HAP-1 (cell line): ENCODE measurements at regions not wholly inside any gene's neighbourhood (a gene's known extent, or its start where the extent isn't known, plus 50 kb on each side); places are given as distances from the start of the nearest gene placed in this dataset.

ENCODE experiments used
- DNase-seq, 2 experiments: peaks; one replicate each; pipeline ENCODE4 v3.0.0-alpha.2; 2016 to 2020; ENCODE audit warnings: low spot score in 2 of 2
- H3K27me3 ChIP-seq: fragments of 250-450 bp; sonication (Bioruptor Pico); 2 replicates; pipeline ENCODE4 v1.5.1; 2020; ENCODE audit warnings: low read depth, mild to moderate bottlenecking, moderate library complexity
- H3K36me3 ChIP-seq: fragments of 250-450 bp; sonication (Bioruptor Pico); replicated peaks from 2 replicates; pipeline ENCODE4 v1.5.1; 2020; ENCODE audit warnings: mild to moderate bottlenecking
- H3K4me1 ChIP-seq: fragments of 250-450 bp; sonication (Bioruptor Pico); 2 replicates; pipeline ENCODE4 v1.5.1; 2020; ENCODE audit warnings: mild to moderate bottlenecking
- H3K4me3 ChIP-seq: fragments of 250-450 bp; sonication (Bioruptor Pico); 2 replicates; pipeline ENCODE4 v1.5.1; 2020; ENCODE audit warnings: mild to moderate bottlenecking, moderate library complexity
- H3K9me3 ChIP-seq: fragments of 250-450 bp; sonication (Bioruptor Pico); 2 replicates; pipeline ENCODE4 v1.5.1; 2020; ENCODE audit warnings: mild to moderate bottlenecking, moderate library complexity
- in situ Hi-C: fragments of 300-500 bp; cut with MboI; formaldehyde crosslinking; loops from 3 replicates; pipeline ENCODE4 v1.14.3; 2020; ENCODE audit warnings: low sequenced_read_pairs, inconsistent platforms, mixed read lengths

DNA sequence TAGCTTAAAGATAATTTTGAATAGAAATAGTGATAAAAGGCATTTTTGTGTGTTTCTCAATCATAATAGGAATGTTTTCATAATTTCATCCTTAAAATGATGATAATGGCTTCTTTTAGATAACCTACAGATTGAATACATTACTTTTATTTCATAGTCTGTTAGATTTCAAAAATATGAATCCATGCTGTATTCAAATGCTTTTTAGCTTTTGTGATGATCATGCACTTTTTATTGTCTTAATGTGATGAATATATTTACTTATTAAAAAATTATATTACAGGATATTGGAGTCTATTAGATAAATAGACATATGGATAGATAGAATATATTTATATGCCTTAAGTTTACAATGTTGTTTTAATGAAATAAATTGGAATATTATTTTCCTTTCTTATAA lies 886.8 kb upstream of the NOVA1 start:
- Histone ChIP-seq H3K4me3 (no peak overlapping the region), H3K9me3 (0 out of 2 replicates have a peak, but pooled peaks cover 2% of the 10 kb centered on the region), H3K27me3 (no peaks in the 10 kb centered on the region), H3K36me3 (no peaks in the 10 kb centered on the region), H3K4me1 (no peaks in the 10 kb centered on the region)
- no peak for DNase-seq
- in situ Hi-C loops, result no loop called here

- Histone ChIP-seq H3K36me3 (no peaks in the 10 kb centered on the region), H3K4me1 (no peaks in the 10 kb centered on the region), H3K9me3 (0 out of 2 replicates have a peak, but pooled peaks cover 2% of the 10 kb centered on the region), H3K4me3 (no peak overlapping the region), H3K27me3 (no peaks in the 10 kb centered on the region)
- in situ Hi-C loops, result no loop called here
- no peak for DNase-seq
Measured at GRCh38 chr14:27485193-27485592, 887.4 kb upstream of the NOVA1 start.

- Histone ChIP-seq H3K4me1 (no peaks in the 10 kb centered on the region), H3K27me3 (no peaks in the 10 kb centered on the region), H3K4me3 (no peak overlapping the region), H3K36me3 (no peaks in the 10 kb centered on the region), H3K9me3 (no peaks in the 10 kb centered on the region)
- in situ Hi-C loops, result no loop called here
- DNase-seq, result no peak
Measured at GRCh38 chr14:27506272-27506671, 908.4 kb upstream of the NOVA1 start.

- no peaks in the 10 kb centered on the region for H3K9me3 ChIP-seq
Measured at GRCh38 chr14:27528328-27528727, 930.5 kb upstream of the NOVA1 start.

DNA sequence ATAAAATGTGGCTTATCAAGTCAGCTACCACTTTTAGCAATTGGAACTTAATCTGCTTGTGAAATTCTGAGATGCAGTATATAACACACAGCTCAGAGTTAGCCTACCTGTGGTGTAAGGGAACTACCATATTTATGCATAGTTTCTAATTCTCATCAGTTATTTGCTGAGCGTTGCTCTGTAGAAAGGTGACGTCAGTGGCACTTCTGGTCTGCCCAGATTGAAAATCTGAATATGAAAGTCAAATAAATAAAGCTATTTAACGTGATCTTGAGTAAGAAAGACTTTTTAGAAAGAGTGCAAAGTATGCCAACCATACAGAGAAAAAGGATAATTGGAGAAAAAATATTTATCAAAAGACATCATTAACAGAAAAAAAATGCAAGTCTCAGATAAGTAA lies 938.9 kb upstream of the NOVA1 start:
- in situ Hi-C loops, result no loop called here

More at GRCh38 chr14:27528328-27528727, 930.5 kb upstream of the NOVA1 start:
- no peak for DNase-seq
- H3K27me3 ChIP-seq, result no peaks in the 10 kb centered on the region
- no peaks in the 10 kb centered on the region for H3K4me1 ChIP-seq
- in situ Hi-C loops, result no loop called here
- no peak overlapping the region for H3K4me3 ChIP-seq
- no peaks in the 10 kb centered on the region for H3K36me3 ChIP-seq

GRCh38 chr14:27546111-27546510 lies 948.3 kb upstream of the NOVA1 start:
- no peak for DNase-seq
- H3K27me3 ChIP-seq, result no peaks in the 10 kb centered on the region
- H3K4me1 ChIP-seq, result no peaks in the 10 kb centered on the region
- H3K36me3 ChIP-seq, result no peaks in the 10 kb centered on the region
- in situ Hi-C loops, result no loop called here
- no peaks in the 10 kb centered on the region; the same call in 1 of the 2 replicates for H3K9me3 ChIP-seq
- no peak overlapping the region for H3K4me3 ChIP-seq

More for the DNA sequence above, 938.9 kb upstream of the NOVA1 start:
- Histone ChIP-seq H3K9me3 (no peaks in the 10 kb centered on the region), H3K27me3 (no peaks in the 10 kb centered on the region), H3K4me3 (no peak overlapping the region), H3K4me1 (no peaks in the 10 kb centered on the region), H3K36me3 (no peaks in the 10 kb centered on the region)
- DNase-seq, result no peak

DNA sequence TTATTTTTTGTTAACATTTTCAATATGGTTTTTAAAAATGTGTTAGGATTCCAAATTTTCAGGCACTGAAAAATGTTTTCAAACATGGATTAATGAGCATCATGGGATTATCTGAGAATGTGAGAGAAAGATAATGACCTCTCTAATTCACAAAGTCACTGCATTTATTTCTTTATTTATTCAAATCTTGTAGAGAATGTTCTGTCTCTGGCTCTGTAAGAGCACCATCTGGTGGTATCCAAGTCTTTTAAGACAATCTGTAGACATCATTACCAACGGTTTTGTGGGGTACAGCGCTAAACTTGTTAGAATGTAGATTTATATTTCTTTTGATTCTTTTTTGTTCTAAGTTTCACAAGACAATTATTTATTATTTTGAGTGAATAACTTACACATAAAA lies 956.0 kb upstream of the NOVA1 start:
- H3K9me3 ChIP-seq, result no peaks in the 10 kb centered on the region
- no peak for DNase-seq
- in situ Hi-C loops, result no loop called here
- H3K36me3 ChIP-seq, result no peaks in the 10 kb centered on the region
- no peaks in the 10 kb centered on the region for H3K27me3 ChIP-seq
- no peaks in the 10 kb centered on the region for H3K4me1 ChIP-seq
- H3K4me3 ChIP-seq, result no peak overlapping the region

GRCh38 chr14:27557445-27557844 lies 959.6 kb upstream of the NOVA1 start:
- Histone ChIP-seq H3K4me3 (no peak overlapping the region), H3K27me3 (no peaks in the 10 kb centered on the region), H3K36me3 (no peaks in the 10 kb centered on the region), H3K4me1 (no peaks in the 10 kb centered on the region), H3K9me3 (no peaks in the 10 kb centered on the region; the same call in 1 of the 2 replicates)
- no peak for DNase-seq
- in situ Hi-C loops, result no loop called here

DNA sequence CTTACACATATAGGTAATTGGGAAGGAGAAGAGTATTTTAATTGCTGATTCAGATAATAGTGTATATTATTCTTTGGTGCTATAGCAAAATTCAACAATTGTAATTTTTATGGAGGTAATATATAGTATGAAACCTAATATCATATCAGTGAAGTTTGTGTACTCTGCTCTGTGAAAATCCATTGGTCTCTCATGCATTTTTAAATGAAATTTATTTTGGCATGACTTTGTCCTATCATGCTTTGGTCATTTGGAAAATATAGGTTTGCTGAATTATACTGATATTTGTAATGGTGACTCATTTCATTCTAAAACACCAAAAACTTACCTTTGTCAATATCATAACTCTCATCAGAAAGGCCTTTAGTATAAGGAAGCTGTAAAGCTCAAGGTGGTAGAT lies 962.0 kb upstream of the NOVA1 start:
- H3K36me3 ChIP-seq, result no peaks in the 10 kb centered on the region
- no peaks in the 10 kb centered on the region for H3K4me1 ChIP-seq
- in situ Hi-C loops, result no loop called here

DNA sequence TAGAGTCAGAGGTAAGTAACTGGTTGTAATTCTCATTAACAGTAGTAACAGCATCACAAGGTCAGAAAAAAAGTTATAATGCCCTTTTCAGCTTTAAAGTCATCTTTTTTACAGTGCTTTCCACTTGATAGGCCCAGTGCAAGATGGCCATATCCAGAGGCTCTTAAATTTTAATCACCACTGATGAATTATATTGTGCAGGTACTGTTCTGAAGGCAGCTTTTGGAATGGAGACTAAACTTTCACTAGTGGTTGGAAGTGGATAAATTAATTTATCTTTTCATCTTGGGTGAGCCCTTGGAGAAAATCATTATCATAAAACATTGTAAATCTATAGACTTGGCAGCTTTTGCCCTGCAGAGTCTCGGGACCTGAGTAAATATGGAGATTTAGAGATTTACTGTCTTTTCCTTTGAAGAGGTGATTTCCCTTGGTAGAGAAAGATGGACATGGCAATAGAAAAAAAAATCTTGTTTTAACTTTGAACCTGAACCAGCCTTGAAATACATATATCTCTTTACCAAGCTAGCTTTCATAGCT lies 969.1 kb upstream of the NOVA1 start:
- in situ Hi-C loops, result no loop called here
- no peaks in the 10 kb centered on the region for H3K36me3 ChIP-seq
- H3K4me1 ChIP-seq, result no peaks in the 10 kb centered on the region
- no peaks in the 10 kb centered on the region for H3K9me3 ChIP-seq
- DNase-seq, result no peak
- no peaks in the 10 kb centered on the region for H3K27me3 ChIP-seq
- H3K4me3 ChIP-seq, result no peak overlapping the region

More for the DNA sequence above, 962.0 kb upstream of the NOVA1 start:
- Histone ChIP-seq H3K27me3 (no peaks in the 10 kb centered on the region), H3K9me3 (no peaks in the 10 kb centered on the region; the same call in 1 of the 2 replicates), H3K4me3 (no peak overlapping the region)
- DNase-seq, result no peak

DNA sequence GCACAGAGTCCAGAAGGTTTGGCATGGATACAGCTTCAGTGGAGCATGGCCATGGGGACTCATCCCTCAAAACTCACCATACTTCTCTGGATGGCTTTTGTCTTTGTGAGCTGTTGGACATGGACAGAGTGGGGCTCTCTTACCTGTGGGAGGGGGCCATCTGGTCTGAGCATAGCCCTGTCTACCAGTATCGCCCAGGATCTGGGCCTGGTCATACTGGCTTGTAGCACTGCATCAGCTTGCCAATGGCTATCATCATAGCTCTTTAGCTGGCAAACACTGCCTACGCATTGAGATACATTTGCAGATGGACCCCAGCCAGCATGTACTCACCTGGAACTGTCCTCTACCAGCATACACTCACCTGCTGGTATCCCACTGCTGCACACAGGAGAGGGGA lies 975.2 kb upstream of the NOVA1 start:
- in situ Hi-C loops, result no loop called here
- peaks cover 4% of the 10 kb centered on the region; the same call in 1 of the 2 replicates for H3K9me3 ChIP-seq
- H3K4me1 ChIP-seq, result no peaks in the 10 kb centered on the region
- H3K27me3 ChIP-seq, result no peaks in the 10 kb centered on the region
- DNase-seq, result no peak
- H3K4me3 ChIP-seq, result no peak overlapping the region
- H3K36me3 ChIP-seq, result no peaks in the 10 kb centered on the region

DNA sequence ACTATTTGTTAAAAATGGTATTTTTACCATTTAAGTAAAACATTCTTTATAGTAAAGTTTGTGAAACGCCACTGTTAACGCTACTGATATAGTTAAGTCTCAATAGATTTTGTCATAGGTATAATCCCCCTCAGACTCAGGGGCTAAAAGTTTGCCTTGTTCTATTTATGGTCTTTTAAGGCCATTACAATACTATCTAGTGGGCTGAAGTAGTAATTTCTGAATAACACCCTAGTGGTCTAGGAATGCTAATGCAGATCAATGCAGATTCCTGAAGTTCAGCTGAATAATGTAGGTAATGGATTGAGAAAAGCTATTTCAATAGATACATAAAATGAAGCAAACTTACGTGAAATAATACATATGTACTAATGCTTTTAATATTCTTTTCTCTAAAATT lies 989.3 kb upstream of the NOVA1 start:
- no peak for DNase-seq
- no peaks in the 10 kb centered on the region for H3K27me3 ChIP-seq
- in situ Hi-C loops, result no loop called here
- no peaks in the 10 kb centered on the region for H3K4me1 ChIP-seq
- no peak overlapping the region for H3K4me3 ChIP-seq
- H3K36me3 ChIP-seq, result no peaks in the 10 kb centered on the region
- H3K9me3 ChIP-seq, result no peaks in the 10 kb centered on the region; the same call in 1 of the 2 replicates

- H3K4me3 ChIP-seq, result no peak overlapping the region
- no peaks in the 10 kb centered on the region for H3K27me3 ChIP-seq
- no peak for DNase-seq
- H3K4me1 ChIP-seq, result no peaks in the 10 kb centered on the region
- H3K9me3 ChIP-seq, result 0 out of 2 replicates have a peak, but pooled peaks cover 5% of the 10 kb centered on the region
- no peaks in the 10 kb centered on the region for H3K36me3 ChIP-seq
- in situ Hi-C loops, result no loop called here
Measured at GRCh38 chr14:27605282-27605681, 1007.4 kb upstream of the NOVA1 start.

DNA sequence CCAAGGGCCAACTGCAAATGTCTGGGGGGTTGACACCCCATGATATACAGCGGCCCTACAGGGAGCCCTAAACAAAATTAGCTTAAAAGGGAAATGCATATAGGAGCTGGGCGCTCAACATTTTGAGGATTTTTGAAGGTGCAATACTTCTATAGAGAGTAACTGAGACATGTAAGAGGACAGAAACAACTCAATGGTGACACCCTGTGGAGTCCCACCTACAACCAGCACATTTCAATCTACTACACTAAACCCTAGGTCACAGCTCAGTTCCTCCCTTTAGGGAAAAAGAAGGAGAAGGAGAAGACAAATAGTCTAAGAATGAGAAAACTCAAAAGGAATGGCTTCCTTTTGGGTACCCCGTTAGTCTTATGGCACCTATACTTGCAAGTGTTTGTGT lies 1010.5 kb upstream of the NOVA1 start:
- Histone ChIP-seq H3K4me3 (no peak overlapping the region), H3K4me1 (no peaks in the 10 kb centered on the region), H3K36me3 (no peaks in the 10 kb centered on the region), H3K9me3 (0 out of 2 replicates have a peak, but pooled peaks cover 5% of the 10 kb centered on the region), H3K27me3 (no peaks in the 10 kb centered on the region)
- in situ Hi-C loops, result no loop called here
- no peak for DNase-seq

- no peak for DNase-seq
- Histone ChIP-seq H3K4me1 (no peaks in the 10 kb centered on the region), H3K4me3 (no peak overlapping the region), H3K27me3 (no peaks in the 10 kb centered on the region), H3K9me3 (no peaks in the 10 kb centered on the region), H3K36me3 (no peaks in the 10 kb centered on the region)
- in situ Hi-C loops, result no loop called here
Measured at GRCh38 chr14:27612121-27612520, 1014.3 kb upstream of the NOVA1 start.
